ENCODE measurements at regions not wholly inside any gene's neighbourhood (a gene's known extent, or its start where the extent isn't known, plus 50 kb on each side); places are given as distances from the start of the nearest gene placed in this dataset.
"Not testable (repeated sequence)": the region's sequence is repeated elsewhere in the genome, so short reads cannot be mapped to it uniquely, and the experiment has no call there.

DNA sequence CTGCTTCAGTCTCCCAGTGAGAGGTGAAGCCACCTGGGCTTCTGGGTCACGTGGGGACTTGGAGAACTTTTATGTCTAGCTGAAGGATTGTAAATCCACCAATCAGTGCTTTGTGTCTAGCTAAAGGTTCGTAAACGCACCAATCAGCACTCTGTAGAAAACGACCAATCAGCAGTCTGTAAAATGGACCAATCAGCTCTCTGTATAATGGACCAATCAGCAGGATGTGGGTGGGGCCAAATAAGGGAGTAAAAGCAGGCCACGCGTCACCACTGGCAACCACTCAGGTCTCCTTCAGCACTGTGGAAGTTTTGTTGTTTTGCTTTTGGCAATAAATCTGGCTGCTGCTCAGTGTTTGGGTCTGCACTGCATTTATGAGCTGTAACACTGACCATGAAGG, 69.1 kb upstream of the NREP start:
- no peak overlapping the region for H3K27ac ChIP-seq
- H3K27me3 ChIP-seq (replicated peaks; ENCODE audit: insufficient read depth), result no peaks in the 10 kb centered on the region
- H3K4me1 ChIP-seq (replicated peaks), result no peaks in the 10 kb centered on the region
- TF ChIP-seq POLR2A (IDR thresholded peaks at IDR 0.05) (no peak), CTCF (IDR thresholded peaks at IDR 0.05) (no peak), POLR2AphosphoS5 (IDR thresholded peaks at IDR 0.05) (no peak)
- intact Hi-C loops (cut with DNase I), result no loop called here
- DNase-seq (ENCODE audit: low spot score), result no peak
- 90% methylated on average over 6 of the region's 6 CpGs for WGBS
- H3K4me3 ChIP-seq, result no peak overlapping the region
- no peaks in the 10 kb centered on the region for H3K36me3 ChIP-seq
- no peaks in the 10 kb centered on the region for H3K9me3 ChIP-seq

- H3K9me3 ChIP-seq, result no peaks in the 10 kb centered on the region
- intact Hi-C loops (cut with DNase I), result no loop called here
- no peak overlapping the region for H3K4me3 ChIP-seq
- no peak overlapping the region for H3K27ac ChIP-seq
- no peaks in the 10 kb centered on the region for H3K36me3 ChIP-seq
- TF ChIP-seq POLR2A (IDR thresholded peaks at IDR 0.05) (no peak), POLR2AphosphoS5 (IDR thresholded peaks at IDR 0.05) (no peak), CTCF (IDR thresholded peaks at IDR 0.05) (no peak)
- WGBS, result 81% methylated on average over 5 of the region's 5 CpGs
- H3K27me3 ChIP-seq (replicated peaks; ENCODE audit: insufficient read depth), result no peaks in the 10 kb centered on the region
- H3K4me1 ChIP-seq (replicated peaks), result no peaks in the 10 kb centered on the region
- DNase-seq (ENCODE audit: low spot score), result no peak
Observed at GRCh38 chr5:111820072-111820471, 63.1 kb upstream of the NREP start.

DNA sequence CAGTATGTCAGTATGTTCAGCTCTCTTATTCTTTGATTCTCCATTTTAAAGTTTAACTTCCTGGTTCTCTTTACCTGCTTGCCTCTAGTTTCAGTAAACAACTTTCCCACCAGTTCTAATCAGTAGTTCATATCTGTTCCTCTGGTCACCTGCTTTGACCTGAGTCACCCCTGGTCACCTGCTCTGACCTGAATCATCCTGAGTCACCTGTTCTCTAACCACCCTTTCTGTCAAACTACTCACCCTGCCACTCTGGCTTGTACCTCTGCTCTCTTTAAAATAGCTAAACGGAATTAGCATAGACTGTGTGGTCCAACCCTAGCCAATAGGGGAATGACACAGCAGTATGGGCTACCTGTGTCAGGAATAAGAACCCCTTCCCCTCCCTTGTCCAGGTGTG, 62.0 kb upstream of the NREP start:
- DNase-seq (ENCODE audit: low spot score); H3K27ac ChIP-seq; H3K4me3 ChIP-seq; H3K4me1 ChIP-seq (replicated peaks); intact Hi-C loops (cut with DNase I); H3K9me3 ChIP-seq; H3K36me3 ChIP-seq; H3K27me3 ChIP-seq (replicated peaks; ENCODE audit: insufficient read depth): not testable (repeated sequence)
- 95% methylated on average over 1 of the region's 1 CpG for WGBS

DNA sequence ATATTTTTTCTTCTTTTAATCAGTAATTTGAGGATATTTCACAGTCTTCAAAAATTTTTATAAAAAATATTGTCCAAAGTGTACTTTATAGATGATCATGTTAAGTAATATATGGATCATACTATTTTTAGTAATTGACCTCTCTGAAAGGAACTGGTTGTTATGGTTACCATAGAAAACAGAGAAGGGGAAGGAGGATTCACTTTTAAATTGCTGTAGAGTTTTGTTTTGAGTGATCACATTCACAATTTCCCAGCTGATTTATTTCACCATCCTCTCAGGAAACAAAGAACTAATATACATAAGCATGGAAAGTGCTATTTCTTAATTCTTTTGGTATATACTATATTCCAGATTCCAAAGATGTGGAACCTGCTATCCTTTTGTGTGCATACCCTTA, 56.5 kb upstream of the NREP start:
- DNase-seq (ENCODE audit: low spot score), result no peak
- Histone ChIP-seq H3K27ac (no peak overlapping the region), H3K4me3 (no peak overlapping the region), H3K4me1 (replicated peaks) (no peaks in the 10 kb centered on the region), H3K27me3 (replicated peaks; ENCODE audit: insufficient read depth) (no peaks in the 10 kb centered on the region), H3K9me3 (no peaks in the 10 kb centered on the region), H3K36me3 (no peaks in the 10 kb centered on the region)
- intact Hi-C loops (cut with DNase I), result no loop called here
- TF ChIP-seq CTCF (IDR thresholded peaks at IDR 0.05), result no peak
- no peak for TF ChIP-seq POLR2AphosphoS5 (IDR thresholded peaks at IDR 0.05)
- no peak for TF ChIP-seq POLR2A (IDR thresholded peaks at IDR 0.05)

DNA sequence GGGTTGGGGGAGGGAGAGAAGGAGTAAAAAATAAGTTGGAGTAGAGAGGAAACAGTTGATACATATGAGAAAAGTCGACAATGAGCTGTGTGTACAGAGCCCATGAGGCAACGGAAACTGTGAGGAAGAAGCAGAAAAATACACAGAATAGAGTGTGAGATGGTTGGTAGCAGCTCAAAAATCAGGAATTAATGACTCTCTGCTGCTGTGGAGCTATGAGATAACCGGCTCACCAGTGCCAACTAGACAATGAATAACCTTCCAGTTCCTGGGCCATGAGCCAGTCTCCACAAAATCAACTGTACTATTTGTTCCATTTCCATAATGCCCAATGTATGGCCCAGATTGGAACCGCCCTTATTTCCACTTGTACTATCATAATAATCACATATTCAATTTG, 53.1 kb upstream of the NREP start:
- WGBS, result 73% methylated on average over 4 of the region's 4 CpGs
- intact Hi-C loops (cut with DNase I), result no loop called here
- DNase-seq (ENCODE audit: low spot score), result no peak
- Histone ChIP-seq H3K9me3 (no peaks in the 10 kb centered on the region), H3K4me3 (no peak overlapping the region), H3K4me1 (replicated peaks) (no peaks in the 10 kb centered on the region), H3K27me3 (replicated peaks; ENCODE audit: insufficient read depth) (no peaks in the 10 kb centered on the region), H3K27ac (no peak overlapping the region), H3K36me3 (no peaks in the 10 kb centered on the region)
- no peak for TF ChIP-seq CTCF (IDR thresholded peaks at IDR 0.05)
- no peak for TF ChIP-seq POLR2A (IDR thresholded peaks at IDR 0.05)
- no peak for TF ChIP-seq POLR2AphosphoS5 (IDR thresholded peaks at IDR 0.05)

All from prostate gland (tissue), 2 donors.